ENCODE measurements at regions not wholly inside any gene's neighbourhood (a gene's known extent, or its start where the extent isn't known, plus 50 kb on each side); places are given as distances from the start of the nearest gene placed in this dataset.

- peaks cover 27% of the 10 kb centered on the region for H3K27me3 Mint-ChIP-seq (ENCODE audit: insufficient read depth)
- H3K4me1 Mint-ChIP-seq (ENCODE audit: low read depth), result no peaks in the 10 kb centered on the region
Observed at GRCh38 chr5:133704411-133704810, 92.1 kb upstream of the FSTL4 start.

DNA sequence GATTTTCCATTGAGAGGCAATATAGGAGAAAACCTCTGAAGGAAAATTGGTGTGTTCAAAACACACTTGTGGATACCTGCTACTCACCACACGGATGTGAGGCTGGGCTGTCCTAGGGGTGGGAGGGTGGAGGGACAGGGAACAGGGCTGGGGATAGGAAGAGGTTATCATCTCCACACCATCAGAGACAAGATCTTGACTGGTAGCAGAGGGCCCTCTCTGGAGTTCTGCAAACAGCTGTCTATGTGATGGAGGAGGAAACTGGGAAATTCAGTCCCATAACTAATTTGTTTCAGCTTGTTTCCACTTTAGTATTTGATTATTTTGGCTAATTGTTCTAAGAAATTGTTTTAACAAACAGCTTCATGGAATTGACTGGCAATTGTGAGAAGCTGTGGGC lies 91.6 kb upstream of the FSTL4 start:
- no peak for TF ChIP-seq CTCF (IDR thresholded peaks at IDR 0.05)
- Mint-ChIP-seq H3K27ac (no peak overlapping the region), H3K4me3 (no peak overlapping the region), H3K4me1 (ENCODE audit: low read depth) (no peaks in the 10 kb centered on the region), H3K36me3 (ENCODE audit: low read depth) (no peaks in the 10 kb centered on the region), H3K27me3 (ENCODE audit: insufficient read depth) (peaks cover 25% of the 10 kb centered on the region), H3K9me3 (no peaks in the 10 kb centered on the region)
- no peak for DNase-seq

More at GRCh38 chr5:133704411-133704810, 92.1 kb upstream of the FSTL4 start:
- Mint-ChIP-seq H3K27ac (no peak overlapping the region), H3K36me3 (ENCODE audit: low read depth) (no peaks in the 10 kb centered on the region), H3K9me3 (no peaks in the 10 kb centered on the region), H3K4me3 (no peak overlapping the region)
- TF ChIP-seq CTCF (IDR thresholded peaks at IDR 0.05), result no peak
- DNase-seq, result no peak

GRCh38 chr5:133702791-133703770 lies 90.7 kb upstream of the FSTL4 start:
- DNase-seq, result no peak
- no peak for TF ChIP-seq CTCF (IDR thresholded peaks at IDR 0.05)
- Mint-ChIP-seq H3K4me3 (no peak overlapping the region), H3K36me3 (ENCODE audit: low read depth) (no peaks in the 10 kb centered on the region), H3K27ac (no peak overlapping the region), H3K4me1 (ENCODE audit: low read depth) (no peaks in the 10 kb centered on the region), H3K27me3 (ENCODE audit: insufficient read depth) (peaks cover 22% of the 10 kb centered on the region), H3K9me3 (no peaks in the 10 kb centered on the region)

DNA sequence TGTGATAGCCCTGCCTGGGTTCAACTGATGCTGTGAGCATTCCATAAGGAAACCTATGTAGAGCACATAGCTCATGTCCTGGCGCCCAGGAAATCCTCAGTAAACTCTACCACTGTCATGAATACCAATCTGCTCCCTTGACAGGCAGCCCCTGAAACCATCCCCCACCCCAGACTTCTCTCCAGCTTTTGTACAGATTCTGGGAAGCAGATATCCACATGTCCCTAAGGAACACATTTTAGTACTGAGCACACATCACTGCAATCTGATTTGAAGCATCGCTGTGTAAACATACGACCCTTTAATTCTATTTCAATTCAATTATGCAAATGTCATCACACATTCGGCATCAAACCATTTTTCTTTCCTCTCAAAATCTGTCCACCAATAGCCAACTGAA lies 89.5 kb upstream of the FSTL4 start:
- peaks cover 22% of the 10 kb centered on the region for H3K27me3 Mint-ChIP-seq (ENCODE audit: insufficient read depth)
- H3K4me1 Mint-ChIP-seq (ENCODE audit: low read depth), result no peaks in the 10 kb centered on the region
- no peak overlapping the region for H3K4me3 Mint-ChIP-seq
- no peak for DNase-seq
- no peak for TF ChIP-seq CTCF (IDR thresholded peaks at IDR 0.05)
- H3K27ac Mint-ChIP-seq, result no peak overlapping the region
- no peaks in the 10 kb centered on the region for H3K36me3 Mint-ChIP-seq (ENCODE audit: low read depth)
- no peaks in the 10 kb centered on the region for H3K9me3 Mint-ChIP-seq

GRCh38 chr5:133700251-133700650 lies 87.9 kb upstream of the FSTL4 start:
- Mint-ChIP-seq H3K27ac (no peak overlapping the region), H3K27me3 (ENCODE audit: insufficient read depth) (peaks cover 24% of the 10 kb centered on the region), H3K4me1 (ENCODE audit: low read depth) (no peaks in the 10 kb centered on the region), H3K36me3 (ENCODE audit: low read depth) (no peaks in the 10 kb centered on the region), H3K4me3 (no peak overlapping the region), H3K9me3 (no peaks in the 10 kb centered on the region)
- TF ChIP-seq CTCF (IDR thresholded peaks at IDR 0.05), result no peak
- no peak for DNase-seq
